ENCODE measurements at regions not wholly inside any gene's neighbourhood (a gene's known extent, or its start where the extent isn't known, plus 50 kb on each side); places are given as distances from the start of the nearest gene placed in this dataset.

- no peak for TF ChIP-seq CTCF (IDR thresholded peaks at IDR 0.05)
- Histone ChIP-seq H3K4me3 (no peak overlapping the region), H3K36me3 (peaks cover 19% of the 10 kb centered on the region), H3K27ac (no peak overlapping the region), H3K4me1 (peaks cover 4% of the 10 kb centered on the region), H3K9me3 (no peaks in the 10 kb centered on the region), H3K27me3 (ENCODE audit: low read depth) (no peaks in the 10 kb centered on the region)
- no peak for DNase-seq
- no peak for ATAC-seq
- intact Hi-C loops (cut with DNase I), result no loop called here
Observed at GRCh38 chr17:63268827-63269226, 177.3 kb downstream of the CYB561 start.

GRCh38 chr17:63270610-63271009 is 175.5 kb downstream of the CYB561 start:
- TF ChIP-seq CTCF (IDR thresholded peaks at IDR 0.05), result no peak
- DNase-seq (no peak), ATAC-seq (no peak)
- intact Hi-C loops (cut with DNase I), result no loop called here
- Histone ChIP-seq H3K27ac (no peak overlapping the region), H3K4me3 (no peak overlapping the region), H3K4me1 (peaks cover 7% of the 10 kb centered on the region), H3K9me3 (no peaks in the 10 kb centered on the region), H3K36me3 (peaks cover 19% of the 10 kb centered on the region), H3K27me3 (ENCODE audit: low read depth) (no peaks in the 10 kb centered on the region)

- H3K4me1 ChIP-seq, result peaks cover 8% of the 10 kb centered on the region
- H3K36me3 ChIP-seq, result peaks cover 3% of the 10 kb centered on the region
- H3K4me3 ChIP-seq, result no peak overlapping the region
- ATAC-seq, result no peak
- no peak for DNase-seq
- intact Hi-C loops (cut with DNase I), result no loop called here
- H3K9me3 ChIP-seq, result no peaks in the 10 kb centered on the region
- no peak overlapping the region for H3K27ac ChIP-seq
- H3K27me3 ChIP-seq (ENCODE audit: low read depth), result no peaks in the 10 kb centered on the region
- TF ChIP-seq CTCF (IDR thresholded peaks at IDR 0.05), result no peak
Observed at GRCh38 chr17:63274146-63274545, 172.0 kb downstream of the CYB561 start.

- intact Hi-C loops (cut with DNase I), result no loop called here
- Histone ChIP-seq H3K27me3 (ENCODE audit: low read depth) (no peaks in the 10 kb centered on the region), H3K4me1 (peaks cover 12% of the 10 kb centered on the region), H3K4me3 (no peak overlapping the region), H3K36me3 (no peaks in the 10 kb centered on the region), H3K9me3 (no peaks in the 10 kb centered on the region), H3K27ac (no peak overlapping the region)
- ATAC-seq, result peak; percentile 37 to 72
- DNase-seq, result no peak
- TF ChIP-seq CTCF (IDR thresholded peaks at IDR 0.05), result no peak
Observed at GRCh38 chr17:63275318-63275970, 170.7 kb downstream of the CYB561 start.

GRCh38 chr17:63275971-63276745 is 169.9 kb downstream of the CYB561 start:
- Histone ChIP-seq H3K9me3 (no peaks in the 10 kb centered on the region), H3K27ac (no peak overlapping the region), H3K36me3 (no peaks in the 10 kb centered on the region), H3K4me1 (peaks cover 12% of the 10 kb centered on the region), H3K4me3 (no peak overlapping the region), H3K27me3 (ENCODE audit: low read depth) (no peaks in the 10 kb centered on the region)
- intact Hi-C loops (cut with DNase I), result no loop called here
- DNase-seq (no peak), ATAC-seq (no peak)
- no peak for TF ChIP-seq CTCF (IDR thresholded peaks at IDR 0.05)
